HEK293 (cell line): ENCODE measurements at regions not wholly inside any gene's neighbourhood (a gene's known extent, or its start where the extent isn't known, plus 50 kb on each side); places are given as distances from the start of the nearest gene placed in this dataset.

Experiments used
- CTCF ChIP-seq: fragments of 450-650 bp; formaldehyde crosslinking; IDR thresholded peaks from 2 replicates; pipeline ENCODE4 v1.5.1; 2016; ENCODE audit warnings: missing biosample characterization, missing genetic modification characterization
- PATZ1 ChIP-seq: fragments of 450-650 bp; formaldehyde crosslinking; IDR thresholded peaks from 2 replicates; pipeline ENCODE4 v1.5.1; 2016; ENCODE audit warnings: missing biosample characterization, missing genetic modification characterization
- SCRT1 ChIP-seq: fragments of 450-650 bp; formaldehyde crosslinking; IDR thresholded peaks from 2 replicates; pipeline ENCODE4 v1.5.1; 2016; ENCODE audit warnings: missing biosample characterization, missing genetic modification characterization, borderline replicate concordance
- TSHZ1 ChIP-seq: fragments of 450-650 bp; formaldehyde crosslinking; IDR thresholded peaks from 2 replicates; pipeline ENCODE4 v1.5.1; 2016; ENCODE audit warnings: missing biosample characterization, missing genetic modification characterization, borderline replicate concordance
- YY1 ChIP-seq: fragments of 450-650 bp; formaldehyde crosslinking; IDR thresholded peaks from 2 replicates; pipeline ENCODE4 v1.5.1; 2018; ENCODE audit warnings: missing biosample characterization, missing genetic modification characterization
- ZNF148 ChIP-seq: fragments of 450-650 bp; formaldehyde crosslinking; IDR thresholded peaks from 2 replicates; pipeline ENCODE4 v1.5.0; 2017; ENCODE audit warnings: missing biosample characterization, missing genetic modification characterization, borderline replicate concordance
- ZNF16 ChIP-seq: fragments of 450-650 bp; formaldehyde crosslinking; IDR thresholded peaks from 2 replicates; pipeline ENCODE4 v1.5.1; 2016; ENCODE audit warnings: low read depth, missing biosample characterization, missing genetic modification characterization
- ZSCAN18 ChIP-seq: fragments of 450-650 bp; formaldehyde crosslinking; IDR thresholded peaks from 2 replicates; pipeline ENCODE4 v1.5.1; 2016; ENCODE audit warnings: missing biosample characterization, missing genetic modification characterization

- TF ChIP-seq SCRT1 (tag by site-specific recombination) (no peak), ZSCAN18 (no peak), PATZ1 (tag by site-specific recombination) (no peak), CTCF (tag by site-specific recombination) (no peak), ZNF16 (tag by site-specific recombination) (no peak), YY1 (tag by site-specific recombination) (no peak), ZNF148 (no peak), TSHZ1 (tag by site-specific recombination) (no peak)
Observed at GRCh38 chr3:145269106-145269505, 891.9 kb downstream of the PLOD2 start.
